ENCODE measurements at regions not wholly inside any gene's neighbourhood (a gene's known extent, or its start where the extent isn't known, plus 50 kb on each side); places are given as distances from the start of the nearest gene placed in this dataset.

DNA sequence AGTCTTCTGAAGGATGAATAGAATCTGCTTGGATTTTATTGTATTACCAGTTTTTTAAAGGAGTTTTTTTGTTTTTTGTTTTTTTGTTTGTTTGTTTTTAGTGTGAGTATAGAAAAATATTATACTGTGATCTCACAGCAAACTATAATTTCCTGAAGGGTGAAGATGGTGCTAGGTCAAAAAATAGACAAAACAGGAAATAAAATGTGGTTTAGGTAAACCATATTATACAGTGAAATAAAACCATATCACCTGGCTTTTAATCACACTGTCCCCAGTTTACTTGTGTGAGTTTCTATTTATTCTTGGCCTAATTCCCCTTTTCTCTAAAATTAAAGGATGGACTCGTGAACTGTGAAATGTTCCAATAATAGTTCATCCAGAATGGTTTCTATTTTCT lies 841.3 kb upstream of the CTNND2 start:
- Histone ChIP-seq H3K4me1 (ENCODE audit: insufficient read depth, insufficient read length) (no peaks in the 10 kb centered on the region), H3K9ac (ENCODE audit: insufficient read length, low read depth) (no peak overlapping the region), H3K27me3 (ENCODE audit: insufficient read depth, insufficient read length) (no peaks in the 10 kb centered on the region), H3K9me3 (ENCODE audit: insufficient read depth, low read length) (no peaks in the 10 kb centered on the region), H3K4me3 (ENCODE audit: insufficient read length, low read depth) (no peak overlapping the region), H3K36me3 (ENCODE audit: insufficient read depth, insufficient read length, low read length) (no peaks in the 10 kb centered on the region)
- DNase-seq (ENCODE audit: low read depth, low spot score): no peak
- TF ChIP-seq ZNF274 (IDR thresholded peaks at IDR 0.05; ENCODE audit: low read depth, low read length) (no peak), YY1 (IDR thresholded peaks at IDR 0.05; ENCODE audit: insufficient read depth, insufficient read length) (no peak), SUZ12 (IDR thresholded peaks at IDR 0.05; ENCODE audit: extremely low read depth, insufficient read depth, insufficient read length) (no peak)

DNA sequence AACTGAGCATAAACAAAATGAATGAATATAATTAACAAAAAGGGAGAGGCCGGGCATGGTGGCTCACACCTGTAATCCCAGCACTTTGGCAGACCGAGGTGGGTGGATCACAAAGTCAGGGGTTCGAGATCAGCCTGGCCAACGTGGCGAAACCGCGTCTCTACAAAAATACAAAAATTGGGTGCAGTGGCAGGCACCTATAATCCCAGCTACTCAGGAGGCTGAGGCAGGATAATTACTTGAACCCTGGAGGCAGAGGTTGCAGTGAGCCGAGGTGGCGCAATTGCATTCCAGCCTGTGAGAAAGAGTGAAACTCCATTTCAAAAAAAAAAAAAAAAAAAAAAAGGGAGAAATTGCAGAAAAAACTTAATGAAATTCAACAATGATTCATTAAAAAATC lies 839.3 kb upstream of the CTNND2 start:
- no peaks in the 10 kb centered on the region; the same call in 1 of the 2 replicates for H3K9me3 ChIP-seq (ENCODE audit: insufficient read depth, low read length)
- no peak overlapping the region for H3K4me3 ChIP-seq (ENCODE audit: insufficient read length, low read depth)
- H3K27me3 ChIP-seq (ENCODE audit: insufficient read depth, insufficient read length): no peaks in the 10 kb centered on the region
- TF ChIP-seq YY1 (IDR thresholded peaks at IDR 0.05; ENCODE audit: insufficient read depth, insufficient read length) (no peak), ZNF274 (IDR thresholded peaks at IDR 0.05; ENCODE audit: low read depth, low read length) (no peak), SUZ12 (IDR thresholded peaks at IDR 0.05; ENCODE audit: extremely low read depth, insufficient read depth, insufficient read length) (no peak)
- H3K9ac ChIP-seq (ENCODE audit: insufficient read length, low read depth): no peak overlapping the region
- H3K36me3 ChIP-seq (ENCODE audit: insufficient read depth, insufficient read length, low read length): no peaks in the 10 kb centered on the region
- no peaks in the 10 kb centered on the region for H3K4me1 ChIP-seq (ENCODE audit: insufficient read depth, insufficient read length)
- DNase-seq (ENCODE audit: low read depth, low spot score): no peak

DNA sequence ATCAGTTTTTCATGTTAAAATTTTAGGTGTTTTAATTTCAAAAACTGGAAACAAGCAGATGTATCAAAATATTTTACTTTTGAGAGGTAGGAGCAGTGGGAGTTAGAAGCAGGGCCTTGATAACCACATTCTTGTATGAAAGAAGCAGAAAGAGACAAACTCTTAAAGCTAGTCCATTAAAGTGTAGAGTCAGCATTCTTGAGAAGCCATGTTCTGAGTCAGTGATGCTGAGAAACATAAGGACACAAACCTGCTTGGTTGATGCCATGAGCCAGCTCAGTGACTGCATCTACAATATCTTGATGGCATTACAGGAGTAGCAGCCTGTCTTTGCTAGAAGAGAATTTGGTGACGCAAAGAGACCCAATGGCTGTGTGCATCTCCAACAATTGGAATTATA lies 826.1 kb upstream of the CTNND2 start:
- H3K4me3 ChIP-seq (ENCODE audit: insufficient read length, low read depth): no peak overlapping the region
- TF ChIP-seq ZNF274 (IDR thresholded peaks at IDR 0.05; ENCODE audit: low read depth, low read length) (no peak), YY1 (IDR thresholded peaks at IDR 0.05; ENCODE audit: insufficient read depth, insufficient read length) (no peak), SUZ12 (IDR thresholded peaks at IDR 0.05; ENCODE audit: extremely low read depth, insufficient read depth, insufficient read length) (no peak)
- H3K27me3 ChIP-seq (ENCODE audit: insufficient read depth, insufficient read length): no peaks in the 10 kb centered on the region
- H3K9me3 ChIP-seq (ENCODE audit: insufficient read depth, low read length): peaks cover 14% of the 10 kb centered on the region
- no peaks in the 10 kb centered on the region for H3K4me1 ChIP-seq (ENCODE audit: insufficient read depth, insufficient read length)
- no peaks in the 10 kb centered on the region for H3K36me3 ChIP-seq (ENCODE audit: insufficient read depth, insufficient read length, low read length)
- DNase-seq (ENCODE audit: low read depth, low spot score): no peak
- H3K9ac ChIP-seq (ENCODE audit: insufficient read length, low read depth): no peak overlapping the region

DNA sequence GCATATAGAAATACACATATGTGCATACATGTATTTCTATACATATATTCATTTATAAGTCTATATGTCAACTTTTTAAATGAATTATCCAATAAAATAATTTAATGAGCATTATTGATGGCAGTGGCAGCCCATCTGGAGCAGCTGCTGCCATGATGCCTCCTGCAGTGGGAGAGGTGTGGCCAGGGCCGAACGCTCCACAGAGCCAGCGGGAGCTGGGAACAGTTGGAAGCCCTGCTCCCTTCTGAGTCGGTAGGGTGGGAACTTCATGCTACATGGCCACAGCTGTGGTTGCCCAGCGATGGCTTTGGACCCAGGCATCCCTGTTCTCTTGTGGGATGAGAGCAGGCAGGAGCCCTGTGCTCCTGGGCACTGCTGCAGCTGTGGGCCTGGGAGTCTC lies 812.4 kb upstream of the CTNND2 start:
- Histone ChIP-seq H3K36me3 (ENCODE audit: insufficient read depth, insufficient read length, low read length) (no peaks in the 10 kb centered on the region), H3K9ac (ENCODE audit: insufficient read length, low read depth) (no peak overlapping the region), H3K9me3 (ENCODE audit: insufficient read depth, low read length) (peaks cover 15% of the 10 kb centered on the region; the same call in 1 of the 2 replicates), H3K27me3 (ENCODE audit: insufficient read depth, insufficient read length) (no peaks in the 10 kb centered on the region), H3K4me1 (ENCODE audit: insufficient read depth, insufficient read length) (no peaks in the 10 kb centered on the region), H3K4me3 (ENCODE audit: insufficient read length, low read depth) (no peak overlapping the region)
- TF ChIP-seq SUZ12 (IDR thresholded peaks at IDR 0.05; ENCODE audit: extremely low read depth, insufficient read depth, insufficient read length) (no peak), YY1 (IDR thresholded peaks at IDR 0.05; ENCODE audit: insufficient read depth, insufficient read length) (no peak), ZNF274 (IDR thresholded peaks at IDR 0.05; ENCODE audit: low read depth, low read length) (no peak)
- no peak for DNase-seq (ENCODE audit: low read depth, low spot score)

GRCh38 chr5:12707560-12707959 lies 803.3 kb upstream of the CTNND2 start:
- H3K27me3 ChIP-seq (ENCODE audit: insufficient read depth, insufficient read length): no peaks in the 10 kb centered on the region
- H3K9ac ChIP-seq (ENCODE audit: insufficient read length, low read depth): no peak overlapping the region
- no peaks in the 10 kb centered on the region for H3K4me1 ChIP-seq (ENCODE audit: insufficient read depth, insufficient read length)
- no peak for DNase-seq (ENCODE audit: low read depth, low spot score)
- no peak overlapping the region for H3K4me3 ChIP-seq (ENCODE audit: insufficient read length, low read depth)
- no peak for TF ChIP-seq ZNF274 (IDR thresholded peaks at IDR 0.05; ENCODE audit: low read depth, low read length)
- no peak for TF ChIP-seq YY1 (IDR thresholded peaks at IDR 0.05; ENCODE audit: insufficient read depth, insufficient read length)
- TF ChIP-seq SUZ12 (IDR thresholded peaks at IDR 0.05; ENCODE audit: extremely low read depth, insufficient read depth, insufficient read length): no peak
- H3K36me3 ChIP-seq (ENCODE audit: insufficient read depth, insufficient read length, low read length): no peaks in the 10 kb centered on the region
- H3K9me3 ChIP-seq (ENCODE audit: insufficient read depth, low read length): no peaks in the 10 kb centered on the region

- Histone ChIP-seq H3K4me1 (ENCODE audit: insufficient read depth, insufficient read length) (no peaks in the 10 kb centered on the region), H3K27me3 (ENCODE audit: insufficient read depth, insufficient read length) (no peaks in the 10 kb centered on the region), H3K9me3 (ENCODE audit: insufficient read depth, low read length) (no peaks in the 10 kb centered on the region), H3K4me3 (ENCODE audit: insufficient read length, low read depth) (no peak overlapping the region), H3K9ac (ENCODE audit: insufficient read length, low read depth) (no peak overlapping the region), H3K36me3 (ENCODE audit: insufficient read depth, insufficient read length, low read length) (no peaks in the 10 kb centered on the region)
- TF ChIP-seq SUZ12 (IDR thresholded peaks at IDR 0.05; ENCODE audit: extremely low read depth, insufficient read depth, insufficient read length) (no peak), YY1 (IDR thresholded peaks at IDR 0.05; ENCODE audit: insufficient read depth, insufficient read length) (no peak), ZNF274 (IDR thresholded peaks at IDR 0.05; ENCODE audit: low read depth, low read length) (no peak)
- DNase-seq (ENCODE audit: low read depth, low spot score): no peak
Observed at GRCh38 chr5:12704955-12705354, 800.7 kb upstream of the CTNND2 start.

- no peak overlapping the region for H3K9ac ChIP-seq (ENCODE audit: insufficient read length, low read depth)
- H3K9me3 ChIP-seq (ENCODE audit: insufficient read depth, low read length): no peaks in the 10 kb centered on the region
- no peak overlapping the region for H3K4me3 ChIP-seq (ENCODE audit: insufficient read length, low read depth)
- TF ChIP-seq SUZ12 (IDR thresholded peaks at IDR 0.05; ENCODE audit: extremely low read depth, insufficient read depth, insufficient read length) (no peak), ZNF274 (IDR thresholded peaks at IDR 0.05; ENCODE audit: low read depth, low read length) (no peak), YY1 (IDR thresholded peaks at IDR 0.05; ENCODE audit: insufficient read depth, insufficient read length) (no peak)
- no peak for DNase-seq (ENCODE audit: low read depth, low spot score)
- H3K4me1 ChIP-seq (ENCODE audit: insufficient read depth, insufficient read length): no peaks in the 10 kb centered on the region
- H3K27me3 ChIP-seq (ENCODE audit: insufficient read depth, insufficient read length): no peaks in the 10 kb centered on the region
- no peaks in the 10 kb centered on the region for H3K36me3 ChIP-seq (ENCODE audit: insufficient read depth, insufficient read length, low read length)
Observed at GRCh38 chr5:12703254-12703653, 799.0 kb upstream of the CTNND2 start.

Data from NT2/D1 (cell line).